Activated naive CD8-positive, alpha-beta T cell treated with anti-CD3 and anti-CD28 coated beads, Interleukin-2, amount 10 ng/mL, durations not matched to agents 7 days and 5 days (primary cell): ENCODE measurements at regions not wholly inside any gene's neighbourhood (a gene's known extent, or its start where the extent isn't known, plus 50 kb on each side); places are given as distances from the start of the nearest gene placed in this dataset.
"Not testable (repeated sequence)": the region's sequence is repeated elsewhere in the genome, so short reads cannot be mapped to it uniquely, and the experiment has no call there.

Experiments used
- ATAC-seq: fragments of 150-1000 bp; cut with Tn5 transposase; one replicate; pipeline ENCODE4 v1.10.0; 2021; ENCODE audit warnings: low read depth, moderate library complexity
- POLR2A ChIA-PET: fragments of 350-600 bp; sonication (Branson Sonifier 250); formaldehyde crosslinking; loops from one replicate; lab custom pipeline; 2021; ENCODE audit warnings: antibody characterized with exemption; lab: Charles Lee
- DNase-seq: peaks from one replicate; pipeline ENCODE4 v3.0.0; 2021
- H3K27ac Mint-ChIP-seq: one replicate; pipeline ENCODE4 v1.8.0; 2022; ENCODE audit warnings: mild to moderate bottlenecking, mixed read lengths
- H3K27me3 Mint-ChIP-seq: one replicate; pipeline ENCODE4 v1.8.0; 2022; ENCODE audit warnings: mild to moderate bottlenecking, moderate library complexity, mixed read lengths
- H3K36me3 Mint-ChIP-seq: one replicate; pipeline ENCODE4 v1.8.0; 2021; ENCODE audit warnings: mild to moderate bottlenecking, mixed read lengths
- H3K4me1 Mint-ChIP-seq: one replicate; pipeline ENCODE4 v1.8.0; 2021; ENCODE audit warnings: mixed read lengths
- H3K4me3 Mint-ChIP-seq: one replicate; pipeline ENCODE4 v1.8.0; 2022; ENCODE audit warnings: mild to moderate bottlenecking, moderate library complexity, mixed read lengths
- H3K9me3 Mint-ChIP-seq: one replicate; pipeline ENCODE4 v1.8.0; 2021; ENCODE audit warnings: mixed read lengths

GRCh38 chr7:67343114-67343513 lies 346.5 kb downstream of the TYW1 start:
- H3K4me3 Mint-ChIP-seq, result no peak overlapping the region

DNA sequence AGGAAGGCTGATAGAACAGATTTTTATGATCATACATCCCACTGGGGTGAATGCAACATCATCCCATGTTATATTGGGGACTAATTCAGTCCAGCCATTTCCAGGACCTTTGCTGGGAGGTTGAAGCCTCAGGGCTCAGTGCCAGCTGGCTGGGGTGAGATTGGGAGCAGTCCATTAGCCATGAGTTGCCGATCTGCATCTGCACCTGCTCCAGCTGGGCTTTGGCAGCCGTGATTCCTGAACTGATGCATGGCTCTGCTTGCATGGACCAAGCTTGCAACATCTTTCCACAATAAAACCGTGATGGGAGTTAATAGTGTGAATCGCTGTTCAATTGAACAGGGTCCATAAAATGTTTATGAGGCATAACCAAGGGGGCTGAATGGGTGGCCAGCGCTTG lies 346.9 kb downstream of the TYW1 start:
- POLR2A ChIA-PET, result no interaction called here
- Mint-ChIP-seq H3K9me3 (no peaks in the 10 kb centered on the region), H3K36me3 (peaks cover 22% of the 10 kb centered on the region), H3K4me3 (no peak overlapping the region), H3K27ac (no peak overlapping the region), H3K27me3 (no peaks in the 10 kb centered on the region), H3K4me1 (peaks cover 2% of the 10 kb centered on the region)
- DNase-seq (no peak), ATAC-seq (no peak)

More at GRCh38 chr7:67343114-67343513, 346.5 kb downstream of the TYW1 start:
- ATAC-seq (no peak), DNase-seq (no peak)
- H3K27me3 Mint-ChIP-seq, result no peaks in the 10 kb centered on the region
- POLR2A ChIA-PET, result no interaction called here
- peaks cover 22% of the 10 kb centered on the region for H3K36me3 Mint-ChIP-seq
- no peaks in the 10 kb centered on the region for H3K9me3 Mint-ChIP-seq
- peaks cover 2% of the 10 kb centered on the region for H3K4me1 Mint-ChIP-seq
- no peak overlapping the region for H3K27ac Mint-ChIP-seq

GRCh38 chr7:67344481-67345193 lies 348.0 kb downstream of the TYW1 start:
- no peaks in the 10 kb centered on the region for H3K27me3 Mint-ChIP-seq
- ATAC-seq, result no peak
- no peak overlapping the region for H3K4me3 Mint-ChIP-seq
- H3K9me3 Mint-ChIP-seq, result no peaks in the 10 kb centered on the region
- DNase-seq, result no peak
- peaks cover 22% of the 10 kb centered on the region for H3K36me3 Mint-ChIP-seq
- peaks cover 2% of the 10 kb centered on the region for H3K4me1 Mint-ChIP-seq
- no peak overlapping the region for H3K27ac Mint-ChIP-seq
- POLR2A ChIA-PET, result no interaction called here

GRCh38 chr7:67346126-67346525 lies 349.5 kb downstream of the TYW1 start:
- ATAC-seq, result no peak
- no peaks in the 10 kb centered on the region for H3K9me3 Mint-ChIP-seq
- H3K36me3 Mint-ChIP-seq, result peaks cover 18% of the 10 kb centered on the region
- H3K27ac Mint-ChIP-seq, result no peak overlapping the region
- peaks cover 2% of the 10 kb centered on the region for H3K4me1 Mint-ChIP-seq
- no peaks in the 10 kb centered on the region for H3K27me3 Mint-ChIP-seq
- no peak for DNase-seq
- POLR2A ChIA-PET, result no interaction called here
- H3K4me3 Mint-ChIP-seq, result no peak overlapping the region

- no peaks in the 10 kb centered on the region for H3K27me3 Mint-ChIP-seq
- H3K27ac Mint-ChIP-seq, result no peak overlapping the region
- H3K4me1 Mint-ChIP-seq, result peaks cover 2% of the 10 kb centered on the region
- POLR2A ChIA-PET, result no interaction called here
- no peaks in the 10 kb centered on the region for H3K9me3 Mint-ChIP-seq
- no peak for ATAC-seq
- no peak overlapping the region for H3K4me3 Mint-ChIP-seq
- DNase-seq, result no peak
- peaks cover 16% of the 10 kb centered on the region for H3K36me3 Mint-ChIP-seq
These were observed 350.2 kb downstream of the TYW1 start for GRCh38 chr7:67346876-67347275.

DNA sequence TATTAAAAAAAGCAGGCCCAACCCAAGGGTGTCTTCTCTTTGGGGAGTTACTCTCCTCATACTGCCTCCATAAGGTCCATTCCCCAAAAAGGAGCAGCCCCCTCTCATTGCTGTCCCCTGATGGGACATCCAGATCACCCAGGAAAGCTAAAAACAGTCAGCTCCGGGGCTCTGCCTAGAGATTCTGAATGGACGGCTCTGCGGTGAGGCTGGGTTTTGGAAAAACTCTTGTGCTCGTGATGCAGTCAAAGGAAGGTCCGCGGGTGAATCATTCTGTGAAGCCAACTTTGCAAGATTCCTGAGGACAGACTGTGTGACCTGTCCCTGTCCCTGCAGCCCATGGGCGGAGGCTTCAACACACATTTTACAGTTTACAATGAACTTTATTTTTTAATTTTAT lies 351.5 kb downstream of the TYW1 start:
- Mint-ChIP-seq H3K4me1 (peaks cover 2% of the 10 kb centered on the region), H3K27ac (no peak overlapping the region), H3K9me3 (no peaks in the 10 kb centered on the region), H3K27me3 (no peaks in the 10 kb centered on the region), H3K36me3 (peaks cover 11% of the 10 kb centered on the region), H3K4me3 (no peak overlapping the region)
- no peak for ATAC-seq
- no peak for DNase-seq
- POLR2A ChIA-PET, result no interaction called here

- H3K4me3 Mint-ChIP-seq, H3K27me3 Mint-ChIP-seq, H3K9me3 Mint-ChIP-seq, DNase-seq, H3K36me3 Mint-ChIP-seq, POLR2A ChIA-PET, H3K4me1 Mint-ChIP-seq, ATAC-seq, H3K27ac Mint-ChIP-seq: not testable (repeated sequence)
These were observed 361.0 kb downstream of the TYW1 start for GRCh38 chr7:67357653-67358052.

- H3K27ac Mint-ChIP-seq, H3K4me1 Mint-ChIP-seq, H3K27me3 Mint-ChIP-seq, H3K9me3 Mint-ChIP-seq, POLR2A ChIA-PET, H3K4me3 Mint-ChIP-seq, H3K36me3 Mint-ChIP-seq, DNase-seq, ATAC-seq: not testable (repeated sequence)
These were observed 361.7 kb downstream of the TYW1 start for GRCh38 chr7:67358316-67358715.

DNA sequence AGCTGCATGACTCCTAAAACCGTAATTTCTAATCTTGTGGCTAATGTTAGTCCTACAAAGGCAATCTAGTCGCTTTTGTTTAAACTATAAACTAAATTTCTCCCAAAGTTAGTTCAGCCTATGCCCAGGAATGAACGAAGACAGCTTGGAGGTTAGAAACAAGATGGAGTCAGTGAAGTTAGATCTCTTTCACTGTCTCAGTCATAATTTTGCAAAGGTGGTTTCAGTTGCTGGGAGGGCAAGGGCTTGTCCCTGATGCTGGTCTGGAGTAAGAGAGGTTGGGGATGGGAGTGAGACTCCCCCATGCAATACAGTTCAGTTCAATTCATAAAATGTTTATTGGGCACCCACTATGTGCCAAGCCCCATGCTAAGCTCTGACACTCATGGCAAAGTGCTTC lies 362.1 kb downstream of the TYW1 start:
- H3K27ac Mint-ChIP-seq, H3K9me3 Mint-ChIP-seq, H3K4me1 Mint-ChIP-seq, ATAC-seq, POLR2A ChIA-PET, H3K36me3 Mint-ChIP-seq, DNase-seq, H3K27me3 Mint-ChIP-seq, H3K4me3 Mint-ChIP-seq: not testable (repeated sequence)

DNA sequence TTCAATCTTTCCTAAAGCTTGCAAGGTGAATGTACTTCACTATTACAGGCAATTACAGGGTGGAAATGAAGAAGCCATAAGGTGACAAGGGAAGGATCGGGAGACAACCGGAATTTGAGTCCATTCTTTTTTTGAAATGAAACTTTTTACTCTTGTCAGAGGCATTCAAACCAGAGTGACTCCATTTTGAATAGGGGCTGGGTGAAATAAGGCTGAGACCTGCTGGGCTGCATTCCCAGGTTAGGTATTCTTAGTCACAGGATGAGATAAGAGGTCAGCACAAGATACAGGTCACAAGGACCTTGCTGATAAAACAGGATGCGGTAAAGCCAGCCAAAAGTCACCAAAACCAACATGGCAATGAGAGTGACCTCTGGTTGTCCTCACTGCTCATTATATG lies 363.3 kb downstream of the TYW1 start:
- POLR2A ChIA-PET, result no interaction called here
- peaks cover 4% of the 10 kb centered on the region for H3K36me3 Mint-ChIP-seq
- H3K9me3 Mint-ChIP-seq, result peaks cover 4% of the 10 kb centered on the region
- no peak overlapping the region for H3K27ac Mint-ChIP-seq
- DNase-seq, result no peak
- H3K4me3 Mint-ChIP-seq, result no peak overlapping the region
- no peak for ATAC-seq
- no peaks in the 10 kb centered on the region for H3K27me3 Mint-ChIP-seq
- H3K4me1 Mint-ChIP-seq, result peaks cover 5% of the 10 kb centered on the region

DNA sequence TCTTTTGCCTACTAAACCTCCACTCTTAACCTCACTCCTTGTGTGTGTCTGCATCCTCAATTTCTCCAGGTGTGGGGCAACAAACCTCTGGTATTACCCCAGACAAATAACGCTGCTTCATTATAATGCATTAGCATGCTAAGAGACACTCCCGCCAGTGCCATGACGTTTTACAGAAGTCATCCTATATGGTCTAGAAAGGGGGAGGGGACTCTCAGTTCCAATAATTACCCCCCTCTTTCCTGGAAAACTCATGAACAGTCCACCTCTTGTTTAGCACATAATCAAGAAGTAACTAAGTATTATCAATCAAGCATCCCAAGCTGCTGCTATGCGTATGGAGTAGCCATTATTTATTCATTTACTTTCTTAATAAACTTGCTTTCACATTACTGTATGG lies 364.5 kb downstream of the TYW1 start:
- Mint-ChIP-seq H3K4me3 (no peak overlapping the region), H3K4me1 (peaks cover 5% of the 10 kb centered on the region)
- ATAC-seq, result no peak

DNA sequence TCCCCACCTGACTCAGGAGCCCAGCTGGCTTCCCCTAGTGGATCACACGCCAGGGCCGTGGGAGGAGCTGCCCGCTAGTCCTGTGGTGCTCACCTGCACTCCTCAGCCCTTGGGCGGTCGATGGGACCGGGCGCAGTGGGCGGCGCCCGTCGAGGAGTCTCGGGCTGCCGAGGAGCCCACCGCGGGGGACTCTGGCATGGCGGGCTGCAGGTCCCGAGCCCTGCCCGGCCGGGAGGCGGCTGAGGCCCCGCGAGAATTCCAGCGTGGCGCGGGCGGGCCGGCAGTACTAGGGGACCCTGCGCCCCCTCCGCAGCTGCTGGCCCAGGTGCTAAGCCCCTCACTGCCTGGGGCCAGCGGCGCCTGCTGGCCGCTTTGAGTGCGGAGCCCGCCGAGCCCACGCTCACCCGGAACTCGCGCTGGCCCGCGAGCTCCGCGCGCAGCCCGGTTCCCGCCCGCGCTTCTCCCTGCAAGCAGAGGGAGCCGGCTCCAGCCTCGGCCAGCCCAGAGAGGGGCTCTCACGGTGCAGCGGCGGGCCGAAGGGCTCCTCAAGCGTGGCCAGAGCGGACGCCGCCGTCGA lies 367.9 kb downstream of the TYW1 start:
- Mint-ChIP-seq H3K27me3 (peaks cover 3% of the 10 kb centered on the region), H3K4me3 (no peak overlapping the region), H3K4me1 (peaks cover 5% of the 10 kb centered on the region), H3K36me3 (no peaks in the 10 kb centered on the region), H3K9me3 (no peaks in the 10 kb centered on the region), H3K27ac (no peak overlapping the region)
- POLR2A ChIA-PET, result no interaction called here
- ATAC-seq (no peak), DNase-seq (no peak)

More for the DNA sequence above, 364.5 kb downstream of the TYW1 start:
- peaks cover 4% of the 10 kb centered on the region for H3K9me3 Mint-ChIP-seq
- H3K27me3 Mint-ChIP-seq, result no peaks in the 10 kb centered on the region
- POLR2A ChIA-PET, result no interaction called here
- no peak for DNase-seq
- no peak overlapping the region for H3K27ac Mint-ChIP-seq
- peaks cover 4% of the 10 kb centered on the region for H3K36me3 Mint-ChIP-seq

DNA sequence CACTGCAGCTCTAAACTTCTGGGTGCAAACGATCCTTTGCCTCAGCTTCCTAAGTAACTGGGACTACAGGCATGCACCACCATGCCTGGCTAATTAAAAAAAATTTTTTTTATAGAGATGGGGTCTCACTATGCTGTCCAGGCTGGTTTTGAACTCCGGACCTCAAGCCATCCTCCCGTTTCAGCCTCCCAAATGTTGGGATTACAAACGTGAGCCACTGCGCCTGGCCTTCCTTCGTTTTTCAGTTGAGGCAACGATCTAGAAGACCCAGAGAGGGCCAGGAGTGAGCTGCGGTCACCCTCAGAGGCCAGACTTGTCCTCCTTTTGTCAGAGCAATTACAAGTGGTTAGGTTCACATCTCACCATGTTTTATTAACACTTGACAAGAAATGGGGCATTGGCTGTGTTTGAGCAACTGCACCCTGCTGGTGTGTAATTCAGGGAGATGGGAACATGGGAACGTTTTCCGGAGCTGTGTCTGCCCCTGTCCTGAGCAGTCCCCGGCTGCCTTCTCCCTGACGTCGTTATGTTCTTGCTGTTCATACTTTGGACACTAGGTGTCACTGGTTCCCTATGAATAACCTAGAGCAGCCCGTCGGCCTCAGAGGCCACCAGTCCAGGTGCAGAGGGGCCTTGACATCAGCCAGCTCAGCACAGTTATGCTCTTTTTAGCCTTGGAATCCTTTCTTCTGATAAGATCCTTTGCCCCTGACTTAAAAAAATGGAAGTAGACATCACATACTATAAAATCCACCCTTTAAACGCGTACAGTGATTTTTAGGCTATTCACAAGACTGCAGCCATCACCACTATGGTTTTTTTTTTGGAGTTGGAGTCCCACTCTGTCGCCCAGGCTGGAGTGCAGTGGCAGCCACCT lies 375.0 kb downstream of the TYW1 start:
- Mint-ChIP-seq H3K27ac (no peak overlapping the region), H3K27me3 (peaks cover 11% of the 10 kb centered on the region), H3K4me1 (peaks cover 4% of the 10 kb centered on the region), H3K9me3 (no peaks in the 10 kb centered on the region), H3K4me3 (no peak overlapping the region), H3K36me3 (no peaks in the 10 kb centered on the region)
- DNase-seq (peak; percentile 34), ATAC-seq (peak; percentile 85)
- POLR2A ChIA-PET, result no interaction called here

GRCh38 chr7:67373389-67373788 lies 376.8 kb downstream of the TYW1 start:
- H3K9me3 Mint-ChIP-seq, H3K27ac Mint-ChIP-seq, H3K4me1 Mint-ChIP-seq, H3K4me3 Mint-ChIP-seq, ATAC-seq, POLR2A ChIA-PET, H3K36me3 Mint-ChIP-seq, DNase-seq: not testable (repeated sequence)
- H3K27me3 Mint-ChIP-seq, result peaks cover 11% of the 10 kb centered on the region
